HG03469 (cell line): ENCODE measurements at regions not wholly inside any gene's neighbourhood (a gene's known extent, or its start where the extent isn't known, plus 50 kb on each side); places are given as distances from the start of the nearest gene placed in this dataset.

Experiments
- ATAC-seq: cut with Tn5 transposase; IDR thresholded peaks from one replicate; pipeline ENCODE4 v1.9.1; 2021; ENCODE audit warnings: mild to moderate bottlenecking, moderate library complexity, moderate number of reproducible peaks; ENCODE audit not compliant: unreplicated experiment

- ATAC-seq: no peak
Measured at GRCh38 chr21:27713154-27714109, 746.5 kb upstream of the ADAMTS5 start.

GRCh38 chr21:27704567-27705166 is 737.8 kb upstream of the ADAMTS5 start:
- ATAC-seq: no peak

- no peak for ATAC-seq
Measured at GRCh38 chr21:27703791-27704190, 736.9 kb upstream of the ADAMTS5 start.

GRCh38 chr21:27700974-27701614 is 734.2 kb upstream of the ADAMTS5 start:
- no peak for ATAC-seq

GRCh38 chr21:27695246-27695645 is 728.4 kb upstream of the ADAMTS5 start:
- ATAC-seq: no peak

- no peak for ATAC-seq
Measured at GRCh38 chr21:27694667-27695066, 727.8 kb upstream of the ADAMTS5 start.

GRCh38 chr21:27693376-27693775 is 726.5 kb upstream of the ADAMTS5 start:
- ATAC-seq: no peak

- no peak for ATAC-seq
Measured at GRCh38 chr21:27691516-27691915, 724.6 kb upstream of the ADAMTS5 start.

- no peak for ATAC-seq
Measured at GRCh38 chr21:27691006-27691405, 724.1 kb upstream of the ADAMTS5 start.

- no peak for ATAC-seq
Measured at GRCh38 chr21:27690426-27690825, 723.5 kb upstream of the ADAMTS5 start.

GRCh38 chr21:27688773-27689172 is 721.9 kb upstream of the ADAMTS5 start:
- ATAC-seq: no peak

GRCh38 chr21:27683292-27683691 is 716.4 kb upstream of the ADAMTS5 start:
- no peak for ATAC-seq

GRCh38 chr21:27681841-27682240 is 715.0 kb upstream of the ADAMTS5 start:
- no peak for ATAC-seq

- no peak for ATAC-seq
Measured at GRCh38 chr21:27681038-27681437, 714.1 kb upstream of the ADAMTS5 start.

- no peak for ATAC-seq
Measured at GRCh38 chr21:27680181-27680580, 713.3 kb upstream of the ADAMTS5 start.

GRCh38 chr21:27678511-27678910 is 711.6 kb upstream of the ADAMTS5 start:
- ATAC-seq: no peak

GRCh38 chr21:27677546-27677945 is 710.7 kb upstream of the ADAMTS5 start:
- no peak for ATAC-seq

- no peak for ATAC-seq
Measured at GRCh38 chr21:27675306-27675705, 708.4 kb upstream of the ADAMTS5 start.

GRCh38 chr21:27674041-27674615 is 707.2 kb upstream of the ADAMTS5 start:
- ATAC-seq: no peak

- ATAC-seq: no peak
Measured at GRCh38 chr21:27673581-27673980, 706.7 kb upstream of the ADAMTS5 start.

GRCh38 chr21:27671207-27671606 is 704.3 kb upstream of the ADAMTS5 start:
- no peak for ATAC-seq
